Stimulated activated CD4-positive, alpha-beta T cell treated with anti-CD3 and anti-CD28 coated beads, Interleukin-1b, Interleukin-23, amount 100 ng/mL, for 24 hours (primary cell): ENCODE measurements at regions not wholly inside any gene's neighbourhood (a gene's known extent, or its start where the extent isn't known, plus 50 kb on each side); places are given as distances from the start of the nearest gene placed in this dataset.
"Not testable (repeated sequence)": the region's sequence is repeated elsewhere in the genome, so short reads cannot be mapped to it uniquely, and the experiment has no call there.

ENCODE experiments used
- DNase-seq, 4 experiments: peaks; one replicate each; pipeline ENCODE4 v3.0.0-alpha.2; 2020; ENCODE audit warnings: low read depth in 4 of 4, low spot score in 1 of 4

- no peak for DNase-seq
Observed at GRCh38 chr10:42883993-42884983, 101.7 kb downstream of the BMS1 start.

GRCh38 chr10:42885491-42886270, 103.1 kb downstream of the BMS1 start:
- DNase-seq, result no peak

- no peak for DNase-seq
Observed at GRCh38 chr10:42887734-42888503, 105.3 kb downstream of the BMS1 start.

GRCh38 chr10:42888504-42889095, 106.0 kb downstream of the BMS1 start:
- DNase-seq, result no peak

DNA sequence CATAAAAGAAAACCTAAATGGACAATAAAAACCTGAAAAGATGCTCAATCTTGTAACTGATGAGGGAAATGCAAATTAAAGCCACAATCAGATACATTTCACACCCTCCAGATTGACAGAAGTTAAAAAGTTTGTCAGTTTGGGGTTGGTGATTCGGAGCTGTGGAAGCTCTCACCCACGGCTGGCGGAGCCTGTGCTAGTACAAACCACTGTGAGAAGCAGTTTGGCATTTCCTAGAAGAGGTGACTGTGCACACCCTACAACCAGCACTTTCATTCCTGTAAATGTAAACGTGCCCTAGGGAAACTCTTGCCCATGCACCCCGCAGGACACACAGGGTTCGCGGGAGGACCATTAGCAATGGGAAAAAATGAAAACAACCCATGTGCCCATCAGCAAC, 114.1 kb downstream of the BMS1 start:
- no peak for DNase-seq

DNA sequence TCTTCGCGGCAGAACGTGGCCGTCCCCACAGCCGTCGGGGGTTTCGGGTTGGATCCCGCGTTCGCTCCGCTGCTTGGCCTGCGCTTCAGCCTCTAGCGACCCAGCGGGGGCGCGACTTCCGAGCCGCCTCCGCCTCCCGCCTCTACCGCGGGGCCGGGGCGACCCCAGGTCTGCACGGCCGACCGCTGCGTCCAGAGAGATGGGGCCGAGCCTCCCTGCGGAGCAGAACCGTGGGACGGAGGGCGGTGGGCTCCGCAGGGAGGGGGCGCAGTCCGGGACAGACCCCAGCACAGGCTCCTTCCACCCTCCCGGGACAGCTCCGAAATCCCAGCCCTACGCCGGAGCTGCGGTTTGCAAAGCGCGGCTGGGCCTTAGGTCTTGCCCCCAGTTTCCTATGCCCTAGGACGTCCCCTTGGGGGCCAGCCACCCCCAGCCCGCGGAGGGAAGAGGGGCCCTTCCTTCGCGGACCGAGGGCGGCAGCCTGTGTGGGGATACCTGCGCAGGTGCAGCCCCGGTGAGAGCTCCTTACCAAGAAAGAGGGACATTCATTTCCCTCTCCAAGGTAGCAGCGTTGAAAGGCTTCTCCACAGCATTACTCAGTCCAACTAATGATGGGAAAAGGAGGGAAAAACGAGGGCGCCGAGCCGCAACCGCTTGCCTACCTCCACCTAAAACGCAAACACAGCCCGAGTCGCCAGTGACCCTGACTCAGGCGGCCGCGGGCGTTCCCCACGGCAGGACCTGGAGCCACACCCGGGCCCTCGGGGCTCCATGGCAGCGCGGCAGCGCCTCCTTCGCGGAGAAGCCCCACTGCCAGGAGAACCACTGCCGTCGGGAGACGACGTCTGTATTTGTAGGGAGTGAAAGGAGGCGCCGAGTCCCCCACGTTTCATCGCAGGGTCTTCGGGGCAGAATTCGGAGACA, 115.7 kb downstream of the BMS1 start:
- DNase-seq, result no peak

DNA sequence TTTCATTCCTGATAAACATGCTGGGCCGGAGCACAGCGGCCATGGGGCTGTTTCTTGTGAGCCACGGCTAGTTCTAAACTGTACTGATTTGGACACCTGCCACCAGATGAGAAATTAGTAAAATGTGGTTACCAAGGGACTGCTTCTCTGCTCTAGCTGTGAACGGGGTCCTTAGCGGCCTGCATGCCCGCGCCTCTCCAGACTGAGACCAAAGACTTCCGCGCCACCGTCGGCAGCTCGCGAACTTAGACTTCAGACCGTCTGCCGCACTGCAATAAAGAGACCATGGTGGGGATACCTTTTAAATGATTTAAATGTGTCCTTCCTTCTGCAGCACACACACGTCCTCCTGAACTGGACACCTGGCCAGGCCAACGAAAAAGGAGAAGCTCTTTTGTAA, 116.4 kb downstream of the BMS1 start:
- no peak for DNase-seq

- not testable (repeated sequence) for DNase-seq
Observed at GRCh38 chr10:42900346-42900745, 117.8 kb downstream of the BMS1 start.

- no peak for DNase-seq
Observed at GRCh38 chr10:42911359-42911758, 128.8 kb downstream of the BMS1 start.

DNA sequence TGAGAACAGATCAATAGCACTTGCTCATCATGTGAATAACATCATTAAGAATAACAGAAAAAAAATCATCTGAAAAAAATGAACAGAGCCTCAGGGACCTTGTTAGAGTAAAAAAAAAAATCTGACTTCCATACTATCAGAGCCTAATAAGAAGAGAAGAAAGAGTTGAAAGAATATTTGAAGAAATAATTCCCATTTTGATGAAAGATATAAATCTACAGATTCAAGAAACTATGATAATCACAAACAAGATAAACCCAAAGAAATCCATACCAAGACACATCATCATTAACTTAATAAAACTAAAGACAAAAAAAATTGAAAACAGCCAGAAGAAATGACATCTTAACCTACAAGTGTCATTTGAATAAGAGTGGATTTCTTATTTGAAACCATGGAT, 134.4 kb downstream of the BMS1 start:
- no peak for DNase-seq

- no peak for DNase-seq
Observed at GRCh38 chr10:42917821-42918220, 135.2 kb downstream of the BMS1 start.

GRCh38 chr10:42921951-42922350, 139.4 kb downstream of the BMS1 start:
- DNase-seq, result no peak

DNA sequence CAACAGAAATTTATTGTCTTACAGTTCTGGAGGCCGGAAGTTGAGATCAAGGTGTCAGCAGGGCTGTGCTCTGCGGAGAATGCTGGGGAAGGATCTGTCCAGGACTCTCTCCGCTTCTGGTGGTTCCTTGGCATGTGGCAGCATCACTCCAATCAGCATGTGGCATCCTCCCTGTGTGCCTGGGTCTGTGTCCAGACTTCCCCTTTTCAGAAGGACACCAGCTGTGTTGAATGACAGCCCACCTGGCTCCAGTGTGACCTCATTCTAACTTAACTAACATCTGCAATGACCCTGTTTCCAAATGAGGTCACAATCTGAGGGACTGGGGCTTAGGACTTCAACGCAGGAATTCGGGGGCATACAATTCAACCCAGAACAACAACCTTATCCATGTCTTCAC, 141.9 kb downstream of the BMS1 start:
- no peak for DNase-seq

DNA sequence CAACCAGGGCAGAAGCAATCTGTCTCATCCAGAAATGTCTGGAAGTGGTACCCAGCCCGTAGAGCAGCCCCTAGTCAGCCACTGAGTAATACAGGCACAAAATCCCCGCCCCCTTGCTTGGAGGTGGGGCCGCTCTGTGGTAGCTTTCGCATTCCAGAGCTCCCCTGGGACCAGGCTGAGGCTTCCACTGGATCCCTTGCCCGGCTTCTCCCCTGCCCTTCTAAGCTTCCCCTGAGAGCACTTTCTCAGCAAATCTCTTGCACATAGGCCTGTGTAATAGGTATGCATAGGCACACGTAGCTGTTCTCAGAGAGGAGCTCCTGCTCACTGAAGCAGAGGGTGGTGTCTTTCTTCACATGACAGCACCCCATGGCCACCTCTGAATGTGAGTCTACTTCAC, 144.2 kb downstream of the BMS1 start:
- DNase-seq, result no peak

DNA sequence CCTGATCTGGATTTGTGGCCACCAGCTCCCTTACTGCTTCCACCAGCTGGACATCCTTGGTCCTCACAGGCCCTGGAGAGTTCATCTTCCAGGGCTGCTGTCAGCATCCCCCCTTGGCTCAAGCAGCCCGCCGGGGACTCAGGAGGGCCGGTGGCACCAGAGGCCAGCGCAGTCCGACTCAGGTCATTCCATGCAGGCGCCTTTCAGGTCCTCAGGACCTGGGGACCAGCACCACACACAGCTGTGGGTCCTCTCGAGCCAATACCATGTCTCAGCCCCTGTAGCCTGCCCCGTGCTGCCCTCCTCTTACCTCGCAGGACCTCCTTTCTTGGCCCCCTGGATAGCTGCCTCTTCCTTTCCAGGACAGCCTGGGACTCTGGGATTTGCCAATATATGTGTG, 145.5 kb downstream of the BMS1 start:
- no peak for DNase-seq

DNA sequence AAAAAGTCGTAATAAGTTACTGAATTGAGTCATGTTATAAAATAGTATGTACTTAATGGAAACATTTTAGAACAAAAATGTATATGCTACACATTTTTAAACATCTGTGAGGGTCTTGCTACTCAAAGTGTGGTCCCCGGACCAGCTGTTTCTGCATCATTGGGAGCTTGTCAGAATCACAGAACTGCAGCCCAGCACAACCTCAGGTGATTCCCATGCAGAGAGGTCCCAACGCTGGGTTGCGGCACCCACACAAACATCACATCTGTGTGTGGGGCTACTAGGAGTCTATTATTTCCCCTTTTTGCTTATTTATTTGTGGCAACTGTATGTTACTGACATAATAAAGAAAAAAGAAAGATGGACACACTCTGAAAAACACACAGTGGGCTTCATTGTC, 146.6 kb downstream of the BMS1 start:
- no peak for DNase-seq

GRCh38 chr10:42929993-42930392, 146.9 kb upstream of the RET start:
- DNase-seq, result no peak

GRCh38 chr10:42930516-42931192, 146.2 kb upstream of the RET start:
- no peak for DNase-seq

- DNase-seq, result no peak
Observed at GRCh38 chr10:42932116-42932515, 144.8 kb upstream of the RET start.
